ENCODE measurements at regions not wholly inside any gene's neighbourhood (a gene's known extent, or its start where the extent isn't known, plus 50 kb on each side); places are given as distances from the start of the nearest gene placed in this dataset.

GRCh38 chr10:81759111-81759510 is 115.9 kb upstream of the NRG3 start:
- Histone ChIP-seq H3K9me3 (no peaks in the 10 kb centered on the region), H3K4me1 (no peaks in the 10 kb centered on the region), H3K4me3 (no peak overlapping the region), H3K27ac (no peak overlapping the region), H3K36me3 (no peaks in the 10 kb centered on the region), H3K27me3 (no peaks in the 10 kb centered on the region)
- intact Hi-C loops (cut with DNase I) = no loop called here
- DNase-seq (ENCODE audit: extremely low spot score in 2 of 2) = no peak
- TF ChIP-seq CTCF (IDR thresholded peaks at IDR 0.05) (no peak), POLR2AphosphoS5 (IDR thresholded peaks at IDR 0.05; ENCODE audit: insufficient read depth in 1 of 2, low read depth in 1 of 2) (no peak), POLR2A (IDR thresholded peaks at IDR 0.05) (no peak)

GRCh38 chr10:81784111-81784597 is 90.8 kb upstream of the NRG3 start:
- H3K9me3 ChIP-seq = no peaks in the 10 kb centered on the region
- no peaks in the 10 kb centered on the region for H3K27me3 ChIP-seq
- no peaks in the 10 kb centered on the region for H3K4me1 ChIP-seq
- H3K27ac ChIP-seq = no peak overlapping the region
- no peak overlapping the region for H3K4me3 ChIP-seq
- intact Hi-C loops (cut with DNase I) = no loop called here
- no peak for DNase-seq (ENCODE audit: extremely low spot score in 2 of 2)
- no peaks in the 10 kb centered on the region for H3K36me3 ChIP-seq
- TF ChIP-seq POLR2AphosphoS5 (IDR thresholded peaks at IDR 0.05; ENCODE audit: insufficient read depth in 1 of 2, low read depth in 1 of 2) (no peak), CTCF (IDR thresholded peaks at IDR 0.05) (no peak), POLR2A (IDR thresholded peaks at IDR 0.05) (no peak)

GRCh38 chr10:81792729-81793128 is 82.3 kb upstream of the NRG3 start:
- no peak for DNase-seq (ENCODE audit: extremely low spot score in 2 of 2)
- H3K4me1 ChIP-seq = no peaks in the 10 kb centered on the region
- intact Hi-C loops (cut with DNase I) = no loop called here
- no peak overlapping the region for H3K27ac ChIP-seq
- H3K27me3 ChIP-seq = no peaks in the 10 kb centered on the region
- no peaks in the 10 kb centered on the region for H3K9me3 ChIP-seq
- TF ChIP-seq POLR2A (IDR thresholded peaks at IDR 0.05) (no peak), POLR2AphosphoS5 (IDR thresholded peaks at IDR 0.05; ENCODE audit: insufficient read depth in 1 of 2, low read depth in 1 of 2) (no peak), CTCF (IDR thresholded peaks at IDR 0.05) (no peak)
- no peak overlapping the region for H3K4me3 ChIP-seq
- no peaks in the 10 kb centered on the region for H3K36me3 ChIP-seq

GRCh38 chr10:81806842-81807241 is 68.2 kb upstream of the NRG3 start:
- no peak overlapping the region for H3K4me3 ChIP-seq
- no peaks in the 10 kb centered on the region for H3K4me1 ChIP-seq
- no peak for DNase-seq (ENCODE audit: extremely low spot score in 2 of 2)
- H3K36me3 ChIP-seq = no peaks in the 10 kb centered on the region
- TF ChIP-seq POLR2AphosphoS5 (IDR thresholded peaks at IDR 0.05; ENCODE audit: insufficient read depth in 1 of 2, low read depth in 1 of 2) = no peak
- no peak for TF ChIP-seq POLR2A (IDR thresholded peaks at IDR 0.05)
- no peak for TF ChIP-seq CTCF (IDR thresholded peaks at IDR 0.05)
- no peaks in the 10 kb centered on the region for H3K9me3 ChIP-seq
- H3K27ac ChIP-seq = no peak overlapping the region
- intact Hi-C loops (cut with DNase I) = no loop called here
- H3K27me3 ChIP-seq = no peaks in the 10 kb centered on the region

- intact Hi-C loops (cut with DNase I) = no loop called here
- TF ChIP-seq CTCF (IDR thresholded peaks at IDR 0.05) (no peak), POLR2A (IDR thresholded peaks at IDR 0.05) (no peak), POLR2AphosphoS5 (IDR thresholded peaks at IDR 0.05; ENCODE audit: insufficient read depth in 1 of 2, low read depth in 1 of 2) (no peak)
- Histone ChIP-seq H3K27ac (no peak overlapping the region), H3K4me3 (no peak overlapping the region), H3K9me3 (no peaks in the 10 kb centered on the region), H3K27me3 (no peaks in the 10 kb centered on the region), H3K4me1 (no peaks in the 10 kb centered on the region), H3K36me3 (no peaks in the 10 kb centered on the region)
- no peak for DNase-seq (ENCODE audit: extremely low spot score in 2 of 2)
Measured at GRCh38 chr10:81814842-81815241, 60.2 kb upstream of the NRG3 start.
